Neural progenitor cell (in vitro differentiated cells): ENCODE measurements at regions not wholly inside any gene's neighbourhood (a gene's known extent, or its start where the extent isn't known, plus 50 kb on each side); places are given as distances from the start of the nearest gene placed in this dataset.

ENCODE experiments used
- EZH2 ChIP-seq: fragments of 200-600 bp; sonication (generic); IDR thresholded peaks from 2 replicates; pipeline ENCODE4 v1.6.1; 2017; ENCODE audit warnings: antibody characterized with exemption, mild to moderate bottlenecking, moderate library complexity
- EZH2phosphoT487 ChIP-seq: fragments of 200-600 bp; sonication (generic); IDR thresholded peaks from 2 replicates; pipeline ENCODE4 v1.6.1; 2017; ENCODE audit warnings: antibody characterized with exemption
- TF ChIP-seq, protein P1 (sequence below): fragments of 200-600 bp; sonication (generic); IDR thresholded peaks from 2 replicates; pipeline ENCODE4 v1.5.1; 2017; ENCODE audit warnings: antibody characterized with exemption, mild to moderate bottlenecking

DNA sequence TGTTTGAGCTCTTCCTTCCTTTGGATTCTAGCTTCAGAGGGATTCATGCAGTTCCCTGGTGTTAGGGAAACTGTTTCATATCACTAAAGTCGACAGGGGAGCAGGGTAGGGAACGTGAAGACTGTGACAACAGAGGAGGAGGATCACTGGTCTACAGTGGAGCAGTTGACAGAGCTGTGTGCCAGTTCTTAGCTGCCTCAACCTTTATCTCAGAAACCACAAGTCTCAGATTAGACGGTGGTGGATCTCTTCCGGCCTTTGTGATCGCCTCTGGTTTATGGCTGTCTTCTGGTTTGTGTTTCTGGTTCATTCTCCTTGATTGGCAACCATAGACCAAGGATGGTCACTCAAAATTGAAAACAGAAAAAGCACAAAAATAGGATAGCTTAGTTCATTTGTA is 538.9 kb upstream of the API5 start:
- TF ChIP-seq, protein P1, sequence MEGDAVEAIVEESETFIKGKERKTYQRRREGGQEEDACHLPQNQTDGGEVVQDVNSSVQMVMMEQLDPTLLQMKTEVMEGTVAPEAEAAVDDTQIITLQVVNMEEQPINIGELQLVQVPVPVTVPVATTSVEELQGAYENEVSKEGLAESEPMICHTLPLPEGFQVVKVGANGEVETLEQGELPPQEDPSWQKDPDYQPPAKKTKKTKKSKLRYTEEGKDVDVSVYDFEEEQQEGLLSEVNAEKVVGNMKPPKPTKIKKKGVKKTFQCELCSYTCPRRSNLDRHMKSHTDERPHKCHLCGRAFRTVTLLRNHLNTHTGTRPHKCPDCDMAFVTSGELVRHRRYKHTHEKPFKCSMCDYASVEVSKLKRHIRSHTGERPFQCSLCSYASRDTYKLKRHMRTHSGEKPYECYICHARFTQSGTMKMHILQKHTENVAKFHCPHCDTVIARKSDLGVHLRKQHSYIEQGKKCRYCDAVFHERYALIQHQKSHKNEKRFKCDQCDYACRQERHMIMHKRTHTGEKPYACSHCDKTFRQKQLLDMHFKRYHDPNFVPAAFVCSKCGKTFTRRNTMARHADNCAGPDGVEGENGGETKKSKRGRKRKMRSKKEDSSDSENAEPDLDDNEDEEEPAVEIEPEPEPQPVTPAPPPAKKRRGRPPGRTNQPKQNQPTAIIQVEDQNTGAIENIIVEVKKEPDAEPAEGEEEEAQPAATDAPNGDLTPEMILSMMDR = no peak
- no peak for TF ChIP-seq EZH2phosphoT487
- no peak for TF ChIP-seq EZH2
